ENCODE measurements at regions not wholly inside any gene's neighbourhood (a gene's known extent, or its start where the extent isn't known, plus 50 kb on each side); places are given as distances from the start of the nearest gene placed in this dataset.

DNA sequence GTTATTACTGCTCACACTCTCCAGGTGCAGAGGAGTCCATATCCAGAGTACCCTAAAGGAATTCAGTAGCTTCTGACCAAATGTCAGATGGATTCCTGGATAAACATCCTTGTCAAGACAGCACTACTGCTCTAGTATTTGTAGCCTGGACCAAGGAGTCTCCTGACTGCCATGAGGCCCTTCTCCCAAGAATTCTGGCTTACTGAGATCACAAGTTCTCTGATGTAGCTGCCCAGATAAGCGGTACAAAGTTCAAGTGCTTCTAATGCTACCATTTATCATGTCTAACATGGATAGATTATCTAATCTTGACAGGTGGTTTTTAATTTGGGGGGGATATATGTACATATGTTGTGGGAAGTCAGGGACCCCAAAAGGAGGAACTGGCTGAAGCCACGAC, 196.6 kb upstream of the HMCN1 start:
- no peak overlapping the region for H3K27ac ChIP-seq
- TF ChIP-seq, protein P1, sequence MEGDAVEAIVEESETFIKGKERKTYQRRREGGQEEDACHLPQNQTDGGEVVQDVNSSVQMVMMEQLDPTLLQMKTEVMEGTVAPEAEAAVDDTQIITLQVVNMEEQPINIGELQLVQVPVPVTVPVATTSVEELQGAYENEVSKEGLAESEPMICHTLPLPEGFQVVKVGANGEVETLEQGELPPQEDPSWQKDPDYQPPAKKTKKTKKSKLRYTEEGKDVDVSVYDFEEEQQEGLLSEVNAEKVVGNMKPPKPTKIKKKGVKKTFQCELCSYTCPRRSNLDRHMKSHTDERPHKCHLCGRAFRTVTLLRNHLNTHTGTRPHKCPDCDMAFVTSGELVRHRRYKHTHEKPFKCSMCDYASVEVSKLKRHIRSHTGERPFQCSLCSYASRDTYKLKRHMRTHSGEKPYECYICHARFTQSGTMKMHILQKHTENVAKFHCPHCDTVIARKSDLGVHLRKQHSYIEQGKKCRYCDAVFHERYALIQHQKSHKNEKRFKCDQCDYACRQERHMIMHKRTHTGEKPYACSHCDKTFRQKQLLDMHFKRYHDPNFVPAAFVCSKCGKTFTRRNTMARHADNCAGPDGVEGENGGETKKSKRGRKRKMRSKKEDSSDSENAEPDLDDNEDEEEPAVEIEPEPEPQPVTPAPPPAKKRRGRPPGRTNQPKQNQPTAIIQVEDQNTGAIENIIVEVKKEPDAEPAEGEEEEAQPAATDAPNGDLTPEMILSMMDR (IDR thresholded peaks at IDR 0.05): no peak
- TF ChIP-seq POLR2A (IDR thresholded peaks at IDR 0.05): no peak
- no peaks in the 10 kb centered on the region for H3K36me3 ChIP-seq
- H3K9me3 ChIP-seq: no peaks in the 10 kb centered on the region
- ATAC-seq (no peak), DNase-seq (no peak)
- H3K4me3 ChIP-seq: no peak overlapping the region
- WGBS, 4 donors: 88 to 98% (median 94%) methylated on average over 2 of the region's 2 CpGs
- peaks cover 0 to 43% (median 4%) of the 10 kb centered on the region in 12 donors for H3K4me1 ChIP-seq
- H3K27me3 ChIP-seq: no peaks in the 10 kb centered on the region
- intact Hi-C loops (cut with DNase I): no loop called here

DNA sequence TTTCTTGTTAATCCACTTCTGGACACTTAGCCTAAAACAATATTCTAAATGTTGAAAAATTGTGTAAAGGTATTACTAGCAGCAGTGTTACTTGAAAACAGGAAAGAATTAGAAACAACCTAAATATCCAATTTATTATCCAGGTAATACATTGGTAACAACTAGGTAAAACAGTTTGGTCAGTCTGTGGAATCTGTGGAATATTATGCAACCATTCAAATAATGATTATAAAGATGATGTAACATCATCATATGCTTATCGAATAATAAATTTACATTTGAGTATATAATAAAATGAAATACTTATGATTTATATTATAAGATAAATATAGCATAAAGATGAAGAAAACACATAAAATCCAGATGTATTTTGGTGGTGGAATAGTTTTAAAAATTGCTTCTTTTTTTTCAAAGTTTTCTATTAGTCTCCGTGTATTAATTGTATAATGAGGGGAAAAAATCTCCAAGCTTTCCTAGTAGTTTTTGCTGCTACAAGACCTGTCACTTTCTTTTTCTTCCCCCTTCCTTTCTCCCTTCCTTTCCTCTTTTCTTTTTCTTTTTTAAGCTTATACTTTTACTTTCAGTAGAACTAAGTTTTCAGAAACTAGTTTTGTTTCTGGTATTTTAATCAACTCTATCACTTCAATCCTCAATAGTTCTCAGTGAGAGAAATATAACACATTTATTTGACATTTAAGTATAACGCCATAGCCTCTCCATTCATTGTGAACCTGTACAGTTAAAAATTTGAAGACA, 197.8 kb upstream of the HMCN1 start:
- Histone ChIP-seq H3K4me3 (no peak overlapping the region), H3K36me3 (no peaks in the 10 kb centered on the region), H3K4me1 (peaks cover 0 to 43% (median 4%) of the 10 kb centered on the region in 12 donors), H3K27me3 (no peaks in the 10 kb centered on the region), H3K9me3 (no peaks in the 10 kb centered on the region), H3K27ac (peak overlapping the region in 1 of 12 donors; percentile 84)
- 77 to 98% (median 89%) methylated on average over 3 of the region's 3 CpGs for WGBS, 4 donors
- TF ChIP-seq POLR2A (IDR thresholded peaks at IDR 0.05): no peak
- TF ChIP-seq, protein P1 (IDR thresholded peaks at IDR 0.05): no peak
- intact Hi-C loops (cut with DNase I): no loop called here
- no peak for DNase-seq
- ATAC-seq: no peak

DNA sequence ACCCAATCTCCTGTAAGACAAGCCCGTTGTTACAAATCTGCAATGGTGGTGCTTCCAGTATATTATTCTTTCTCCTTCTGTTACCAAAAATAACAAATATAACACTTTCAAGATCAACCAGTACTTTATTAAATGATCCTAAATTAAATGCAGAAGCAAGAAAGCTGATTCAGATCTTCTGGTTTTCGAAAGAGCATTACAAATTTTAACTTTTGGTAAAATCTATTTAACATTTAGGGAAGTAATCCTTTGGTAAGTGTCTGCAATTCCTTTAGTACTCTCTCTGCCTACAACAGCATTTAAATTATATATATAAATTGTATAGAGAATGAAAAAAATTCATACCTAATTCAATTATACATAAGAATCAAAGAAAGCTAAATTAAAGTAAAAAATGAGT, 198.6 kb upstream of the HMCN1 start:
- Histone ChIP-seq H3K4me1 (peaks cover 0 to 43% (median 4%) of the 10 kb centered on the region in 12 donors), H3K36me3 (no peaks in the 10 kb centered on the region), H3K27ac (peak overlapping the region in 2 of 12 donors; percentile 2 to 84), H3K4me3 (no peak overlapping the region), H3K9me3 (no peaks in the 10 kb centered on the region), H3K27me3 (no peaks in the 10 kb centered on the region)
- 91 to 95% (median 94%) methylated on average over 2 of the region's 2 CpGs for WGBS, 4 donors
- TF ChIP-seq, protein P1 (IDR thresholded peaks at IDR 0.05): no peak
- TF ChIP-seq POLR2A (IDR thresholded peaks at IDR 0.05): no peak
- DNase-seq (no peak), ATAC-seq (no peak)
- intact Hi-C loops (cut with DNase I): no loop called here

DNA sequence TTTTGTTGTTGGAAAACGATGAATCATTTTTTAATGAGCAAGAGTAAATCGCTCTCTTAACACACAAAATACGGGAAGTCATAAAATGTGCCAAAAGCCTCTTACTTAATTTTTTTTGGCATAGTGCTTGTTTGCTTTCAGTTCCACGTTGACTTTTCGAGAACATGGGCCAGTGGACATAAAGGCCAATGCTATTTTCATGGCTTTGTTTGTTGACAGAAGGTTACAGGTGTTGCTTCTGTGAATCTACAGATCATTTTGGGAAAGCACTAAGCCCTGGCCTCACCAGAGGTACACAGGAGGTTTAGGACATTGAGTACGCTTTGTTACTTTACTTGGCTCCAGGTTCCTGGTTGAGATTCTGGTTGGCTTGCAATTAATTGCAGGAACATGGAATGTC, 199.4 kb upstream of the HMCN1 start:
- DNase-seq (no peak), ATAC-seq (peak; percentile 33 to 43 (median 38))
- Histone ChIP-seq H3K27me3 (no peaks in the 10 kb centered on the region), H3K9me3 (no peaks in the 10 kb centered on the region), H3K27ac (peak overlapping the region in 2 of 12 donors; percentile 40 to 84), H3K36me3 (no peaks in the 10 kb centered on the region), H3K4me1 (peaks cover 0 to 43% (median 4%) of the 10 kb centered on the region in 12 donors), H3K4me3 (no peak overlapping the region)
- TF ChIP-seq, protein P1 (IDR thresholded peaks at IDR 0.05): no peak
- TF ChIP-seq POLR2A (IDR thresholded peaks at IDR 0.05): no peak
- intact Hi-C loops (cut with DNase I): no loop called here
- 58 to 69% (median 60%) methylated on average over 6 of the region's 6 CpGs for WGBS, 4 donors
